GM18867 (cell line): ENCODE measurements at regions not wholly inside any gene's neighbourhood (a gene's known extent, or its start where the extent isn't known, plus 50 kb on each side); places are given as distances from the start of the nearest gene placed in this dataset.

ENCODE experiments used
- ATAC-seq: cut with Tn5 transposase; IDR thresholded peaks from one replicate; pipeline ENCODE4 v1.9.1; 2021; ENCODE audit warnings: mild to moderate bottlenecking, moderate library complexity; ENCODE audit not compliant: unreplicated experiment

GRCh38 chr11:19380375-19380774 is 139.6 kb upstream of the E2F8 start:
- no peak for ATAC-seq

- no peak for ATAC-seq
These were observed 138.7 kb upstream of the E2F8 start for GRCh38 chr11:19379465-19379864.

GRCh38 chr11:19378814-19379213 is 138.1 kb upstream of the E2F8 start:
- ATAC-seq, result no peak

GRCh38 chr11:19377881-19378280 is 137.1 kb upstream of the E2F8 start:
- no peak for ATAC-seq

- ATAC-seq, result no peak
These were observed 134.7 kb upstream of the E2F8 start for GRCh38 chr11:19375440-19375839.

- no peak for ATAC-seq
These were observed 133.4 kb upstream of the E2F8 start for GRCh38 chr11:19374151-19374569.

- ATAC-seq, result no peak
These were observed 131.6 kb upstream of the E2F8 start for GRCh38 chr11:19372381-19372780.

- ATAC-seq, result no peak
These were observed 129.5 kb upstream of the E2F8 start for GRCh38 chr11:19370100-19370861.

- ATAC-seq, result no peak
These were observed 128.1 kb upstream of the E2F8 start for GRCh38 chr11:19368726-19369375.

GRCh38 chr11:19366992-19367709 is 126.4 kb upstream of the E2F8 start:
- ATAC-seq, result no peak

GRCh38 chr11:19365743-19366410 is 125.1 kb upstream of the E2F8 start:
- ATAC-seq, result no peak

GRCh38 chr11:19359221-19360000 is 118.7 kb upstream of the E2F8 start:
- ATAC-seq, result no peak

- no peak for ATAC-seq
These were observed 117.2 kb upstream of the E2F8 start for GRCh38 chr11:19357943-19358342.

GRCh38 chr11:19355601-19356000 is 114.9 kb upstream of the E2F8 start:
- ATAC-seq, result no peak

- ATAC-seq, result no peak
These were observed 112.6 kb upstream of the E2F8 start for GRCh38 chr11:19353287-19353850.

GRCh38 chr11:19352771-19353160 is 112.0 kb upstream of the E2F8 start:
- no peak for ATAC-seq

GRCh38 chr11:19352072-19352770 is 111.5 kb upstream of the E2F8 start:
- no peak for ATAC-seq

- no peak for ATAC-seq
These were observed 110.7 kb upstream of the E2F8 start for GRCh38 chr11:19351426-19351825.

GRCh38 chr11:19350160-19350559 is 109.4 kb upstream of the E2F8 start:
- ATAC-seq, result no peak
